ENCODE measurements at regions not wholly inside any gene's neighbourhood (a gene's known extent, or its start where the extent isn't known, plus 50 kb on each side); places are given as distances from the start of the nearest gene placed in this dataset.

GRCh38 chr13:56861476-56861875, 279.2 kb upstream of the PRR20A start:
- Histone ChIP-seq H3K27me3 (ENCODE audit: control insufficient read depth, insufficient read depth, low read length) (no peaks in the 10 kb centered on the region), H3K36me3 (replicated peaks; ENCODE audit: control insufficient read depth, insufficient read depth, low read length) (no peaks in the 10 kb centered on the region), H3K4me3 (ENCODE audit: insufficient read depth, low read depth, low read length) (no peak overlapping the region)
- DNase-seq = no peak

- no peaks in the 10 kb centered on the region for H3K36me3 ChIP-seq (replicated peaks; ENCODE audit: control insufficient read depth, insufficient read depth, low read length)
- H3K27me3 ChIP-seq (ENCODE audit: control insufficient read depth, insufficient read depth, low read length) = no peaks in the 10 kb centered on the region
- no peak for DNase-seq
- no peak overlapping the region for H3K4me3 ChIP-seq (ENCODE audit: insufficient read depth, low read depth, low read length)
Measured at GRCh38 chr13:56864451-56864850, 276.3 kb upstream of the PRR20A start.

GRCh38 chr13:56865416-56865815, 275.3 kb upstream of the PRR20A start:
- no peaks in the 10 kb centered on the region for H3K27me3 ChIP-seq (ENCODE audit: control insufficient read depth, insufficient read depth, low read length)
- DNase-seq = no peak
- H3K4me3 ChIP-seq (ENCODE audit: insufficient read depth, low read depth, low read length) = no peak overlapping the region
- H3K36me3 ChIP-seq (replicated peaks; ENCODE audit: control insufficient read depth, insufficient read depth, low read length) = no peaks in the 10 kb centered on the region

GRCh38 chr13:56869671-56870070, 271.0 kb upstream of the PRR20A start:
- no peak overlapping the region for H3K4me3 ChIP-seq (ENCODE audit: insufficient read depth, low read depth, low read length)
- no peak for DNase-seq
- no peaks in the 10 kb centered on the region for H3K36me3 ChIP-seq (replicated peaks; ENCODE audit: control insufficient read depth, insufficient read depth, low read length)
- no peaks in the 10 kb centered on the region for H3K27me3 ChIP-seq (ENCODE audit: control insufficient read depth, insufficient read depth, low read length)

- DNase-seq = no peak
- Histone ChIP-seq H3K4me3 (ENCODE audit: insufficient read depth, low read depth, low read length) (no peak overlapping the region), H3K36me3 (replicated peaks; ENCODE audit: control insufficient read depth, insufficient read depth, low read length) (no peaks in the 10 kb centered on the region), H3K27me3 (ENCODE audit: control insufficient read depth, insufficient read depth, low read length) (no peaks in the 10 kb centered on the region)
Measured at GRCh38 chr13:56886398-56886797, 254.3 kb upstream of the PRR20A start.

- Histone ChIP-seq H3K27me3 (ENCODE audit: control insufficient read depth, insufficient read depth, low read length) (no peaks in the 10 kb centered on the region), H3K36me3 (replicated peaks; ENCODE audit: control insufficient read depth, insufficient read depth, low read length) (no peaks in the 10 kb centered on the region), H3K4me3 (ENCODE audit: insufficient read depth, low read depth, low read length) (no peak overlapping the region)
- no peak for DNase-seq
Measured at GRCh38 chr13:56888455-56888854, 252.3 kb upstream of the PRR20A start.

- no peak for DNase-seq
- no peaks in the 10 kb centered on the region for H3K27me3 ChIP-seq (ENCODE audit: control insufficient read depth, insufficient read depth, low read length)
- H3K36me3 ChIP-seq (replicated peaks; ENCODE audit: control insufficient read depth, insufficient read depth, low read length) = no peaks in the 10 kb centered on the region
- H3K4me3 ChIP-seq (ENCODE audit: insufficient read depth, low read depth, low read length) = no peak overlapping the region
Measured at GRCh38 chr13:56893843-56894242, 246.9 kb upstream of the PRR20A start.

- DNase-seq = no peak
- Histone ChIP-seq H3K4me3 (ENCODE audit: insufficient read depth, low read depth, low read length) (no peak overlapping the region), H3K36me3 (replicated peaks; ENCODE audit: control insufficient read depth, insufficient read depth, low read length) (no peaks in the 10 kb centered on the region), H3K27me3 (ENCODE audit: control insufficient read depth, insufficient read depth, low read length) (no peaks in the 10 kb centered on the region)
Measured at GRCh38 chr13:56900549-56901279, 240.0 kb upstream of the PRR20A start.

- no peak for DNase-seq
- Histone ChIP-seq H3K4me3 (ENCODE audit: insufficient read depth, low read depth, low read length) (no peak overlapping the region), H3K27me3 (ENCODE audit: control insufficient read depth, insufficient read depth, low read length) (no peaks in the 10 kb centered on the region), H3K36me3 (replicated peaks; ENCODE audit: control insufficient read depth, insufficient read depth, low read length) (no peaks in the 10 kb centered on the region)
Measured at GRCh38 chr13:56902276-56902675, 238.4 kb upstream of the PRR20A start.

- no peak for DNase-seq
- Histone ChIP-seq H3K27me3 (ENCODE audit: control insufficient read depth, insufficient read depth, low read length) (no peaks in the 10 kb centered on the region), H3K4me3 (ENCODE audit: insufficient read depth, low read depth, low read length) (no peak overlapping the region), H3K36me3 (replicated peaks; ENCODE audit: control insufficient read depth, insufficient read depth, low read length) (no peaks in the 10 kb centered on the region)
Measured at GRCh38 chr13:56903710-56904282, 236.9 kb upstream of the PRR20A start.

- Histone ChIP-seq H3K27me3 (ENCODE audit: control insufficient read depth, insufficient read depth, low read length) (no peaks in the 10 kb centered on the region), H3K36me3 (replicated peaks; ENCODE audit: control insufficient read depth, insufficient read depth, low read length) (no peaks in the 10 kb centered on the region), H3K4me3 (ENCODE audit: insufficient read depth, low read depth, low read length) (no peak overlapping the region)
- no peak for DNase-seq
Measured at GRCh38 chr13:56906909-56907308, 233.8 kb upstream of the PRR20A start.

GRCh38 chr13:56907766-56908165, 233.0 kb upstream of the PRR20A start:
- Histone ChIP-seq H3K27me3 (ENCODE audit: control insufficient read depth, insufficient read depth, low read length) (no peaks in the 10 kb centered on the region), H3K4me3 (ENCODE audit: insufficient read depth, low read depth, low read length) (no peak overlapping the region), H3K36me3 (replicated peaks; ENCODE audit: control insufficient read depth, insufficient read depth, low read length) (no peaks in the 10 kb centered on the region)
- no peak for DNase-seq

GRCh38 chr13:56909896-56910600, 230.7 kb upstream of the PRR20A start:
- DNase-seq = no peak
- Histone ChIP-seq H3K27me3 (ENCODE audit: control insufficient read depth, insufficient read depth, low read length) (no peaks in the 10 kb centered on the region), H3K36me3 (replicated peaks; ENCODE audit: control insufficient read depth, insufficient read depth, low read length) (no peaks in the 10 kb centered on the region), H3K4me3 (ENCODE audit: insufficient read depth, low read depth, low read length) (no peak overlapping the region)

- Histone ChIP-seq H3K4me3 (ENCODE audit: insufficient read depth, low read depth, low read length) (no peak overlapping the region), H3K36me3 (replicated peaks; ENCODE audit: control insufficient read depth, insufficient read depth, low read length) (no peaks in the 10 kb centered on the region), H3K27me3 (ENCODE audit: control insufficient read depth, insufficient read depth, low read length) (no peaks in the 10 kb centered on the region)
- no peak for DNase-seq
Measured at GRCh38 chr13:56917966-56918365, 222.8 kb upstream of the PRR20A start.

- Histone ChIP-seq H3K4me3 (ENCODE audit: insufficient read depth, low read depth, low read length) (no peak overlapping the region), H3K27me3 (ENCODE audit: control insufficient read depth, insufficient read depth, low read length) (no peaks in the 10 kb centered on the region), H3K36me3 (replicated peaks; ENCODE audit: control insufficient read depth, insufficient read depth, low read length) (no peaks in the 10 kb centered on the region)
- DNase-seq = no peak
Measured at GRCh38 chr13:56923626-56924140, 217.0 kb upstream of the PRR20A start.

Data from H7 (cell line).